Esophagus muscularis mucosa (tissue), 3 donors: ENCODE measurements at regions not wholly inside any gene's neighbourhood (a gene's known extent, or its start where the extent isn't known, plus 50 kb on each side); places are given as distances from the start of the nearest gene placed in this dataset.

Experiments used
- POLR2AphosphoS5 ChIP-seq, 2 donors: sonication (generic); formaldehyde crosslinking; IDR thresholded peaks; one replicate each; pipeline ENCODE4 v1.6.1; 2017; ENCODE audit warnings: antibody characterized with exemption in 2 of 2
- TF ChIP-seq, protein P1 (sequence below), 3 experiments: fragments of 200-600 bp in 2 of 3; fragments of 450-650 bp in 1 of 3; sonication (generic) in 2 of 3; IDR thresholded peaks; one replicate each; pipeline ENCODE4 v1.5.1; 2017 to 2019; ENCODE audit warnings: antibody characterized with exemption in 3 of 3, mild to moderate bottlenecking in 2 of 3, moderate library complexity in 1 of 3

DNA sequence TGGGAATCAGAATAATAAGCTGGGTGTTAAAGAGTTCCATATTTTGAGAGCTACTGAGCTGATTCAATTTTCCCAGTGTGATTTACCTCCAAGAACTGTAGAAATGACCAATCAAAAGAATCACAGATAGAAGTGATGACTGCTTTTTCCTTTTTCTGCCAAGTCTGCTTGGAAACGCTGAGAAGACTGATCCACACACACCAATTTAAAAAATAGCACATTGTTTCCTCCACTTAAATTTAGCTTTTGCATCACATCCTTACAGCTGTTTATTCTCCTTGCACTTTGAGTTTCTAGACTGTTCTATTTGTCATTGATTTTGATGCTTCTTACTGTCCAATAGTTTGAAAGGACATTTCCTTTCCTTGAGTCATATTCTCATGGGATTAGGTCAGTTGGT, 590.3 kb upstream of the CHAC2 start:
- TF ChIP-seq POLR2AphosphoS5 (IDR thresholded peaks at IDR 0.05) = no peak
- TF ChIP-seq, protein P1, sequence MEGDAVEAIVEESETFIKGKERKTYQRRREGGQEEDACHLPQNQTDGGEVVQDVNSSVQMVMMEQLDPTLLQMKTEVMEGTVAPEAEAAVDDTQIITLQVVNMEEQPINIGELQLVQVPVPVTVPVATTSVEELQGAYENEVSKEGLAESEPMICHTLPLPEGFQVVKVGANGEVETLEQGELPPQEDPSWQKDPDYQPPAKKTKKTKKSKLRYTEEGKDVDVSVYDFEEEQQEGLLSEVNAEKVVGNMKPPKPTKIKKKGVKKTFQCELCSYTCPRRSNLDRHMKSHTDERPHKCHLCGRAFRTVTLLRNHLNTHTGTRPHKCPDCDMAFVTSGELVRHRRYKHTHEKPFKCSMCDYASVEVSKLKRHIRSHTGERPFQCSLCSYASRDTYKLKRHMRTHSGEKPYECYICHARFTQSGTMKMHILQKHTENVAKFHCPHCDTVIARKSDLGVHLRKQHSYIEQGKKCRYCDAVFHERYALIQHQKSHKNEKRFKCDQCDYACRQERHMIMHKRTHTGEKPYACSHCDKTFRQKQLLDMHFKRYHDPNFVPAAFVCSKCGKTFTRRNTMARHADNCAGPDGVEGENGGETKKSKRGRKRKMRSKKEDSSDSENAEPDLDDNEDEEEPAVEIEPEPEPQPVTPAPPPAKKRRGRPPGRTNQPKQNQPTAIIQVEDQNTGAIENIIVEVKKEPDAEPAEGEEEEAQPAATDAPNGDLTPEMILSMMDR (IDR thresholded peaks at IDR 0.05) = no peak
